ENCODE measurements at regions not wholly inside any gene's neighbourhood (a gene's known extent, or its start where the extent isn't known, plus 50 kb on each side); places are given as distances from the start of the nearest gene placed in this dataset.

- TF ChIP-seq E2F8 (IDR thresholded peaks at IDR 0.05; ENCODE audit: low read depth, partially characterized antibody) = no peak
- no peak for TF ChIP-seq E2F6 (IDR thresholded peaks at IDR 0.05; ENCODE audit: borderline replicate concordance in 1 of 2, extremely low read depth in 1 of 2, insufficient read depth in 1 of 2, insufficient read length in 1 of 2, low read depth in 1 of 2, low read length in 1 of 2, poor library complexity in 1 of 2, severe bottlenecking in 1 of 2)
- TF ChIP-seq TARDBP (IDR thresholded peaks at IDR 0.05) = no peak
- TF ChIP-seq EZH2 (IDR thresholded peaks at IDR 0.05; ENCODE audit: borderline replicate concordance, low read depth, low read length) = no peak
- TF ChIP-seq EP300 (IDR thresholded peaks at IDR 0.05; ENCODE audit: low read length) = no peak
- TF ChIP-seq TEAD4 (IDR thresholded peaks at IDR 0.05; ENCODE audit: low read length) = no peak
- no peak for TF ChIP-seq TEAD4 (CRISPR knock-in tag; IDR thresholded peaks at IDR 0.05; ENCODE audit: borderline replicate concordance)
- no peak for TF ChIP-seq GABPB1 (CRISPR knock-in tag; IDR thresholded peaks at IDR 0.05)
- TF ChIP-seq CTCF (IDR thresholded peaks at IDR 0.05 in 2 of 3, conservative IDR thresholded peaks at IDR 0.05 in 1 of 3; ENCODE audit: insufficient read depth in 2 of 3, low read depth in 1 of 3, low read length in 3 of 3) = no peak
- TF ChIP-seq CHD2 (IDR thresholded peaks at IDR 0.05; ENCODE audit: low read depth, low read length) = no peak
- TF ChIP-seq JUN (IDR thresholded peaks at IDR 0.05; ENCODE audit: borderline replicate concordance, low read depth, low read length) = no peak
- no peak for TF ChIP-seq JUN (CRISPR knock-in tag; IDR thresholded peaks at IDR 0.05; ENCODE audit: borderline replicate concordance)
- TF ChIP-seq SIN3A (IDR thresholded peaks at IDR 0.05; ENCODE audit: borderline replicate concordance in 2 of 2, control insufficient read depth in 1 of 2, low read depth in 2 of 2, low read length in 2 of 2) = no peak
- TF ChIP-seq ZNF121 (CRISPR knock-in tag; conservative IDR thresholded peaks at IDR 0.05) = no peak
- no peak for TF ChIP-seq SRF (CRISPR knock-in tag; IDR thresholded peaks at IDR 0.05)
- TF ChIP-seq KLF6 (CRISPR knock-in tag; IDR thresholded peaks at IDR 0.05; ENCODE audit: borderline replicate concordance) = no peak
Measured at GRCh38 chr2:83594241-83595120, 864.6 kb downstream of the SUCLG1 start.
